Sigmoid colon (tissue), 6 donors: ENCODE measurements at regions not wholly inside any gene's neighbourhood (a gene's known extent, or its start where the extent isn't known, plus 50 kb on each side); places are given as distances from the start of the nearest gene placed in this dataset.
"Not testable (repeated sequence)": the region's sequence is repeated elsewhere in the genome, so short reads cannot be mapped to it uniquely, and the experiment has no call there.

Experiments
- DNase-seq: peaks from one replicate; pipeline ENCODE4 v3.0.0-alpha.2; 2019
- H3K27ac ChIP-seq, 4 donors: fragments of 200-600 bp; sonication (generic); one replicate each; pipeline ENCODE4 v1.5.1; 2016 to 2019; ENCODE audit warnings: mild to moderate bottlenecking in 1 of 4
- H3K27me3 ChIP-seq, 3 donors: fragments of 200-600 bp; sonication (generic); one replicate each; pipeline ENCODE4 v1.5.1; 2019; ENCODE audit warnings: mild to moderate bottlenecking in 1 of 3
- H3K36me3 ChIP-seq, 4 donors: fragments of 200-600 bp; sonication (generic); one replicate each; pipeline ENCODE4 v1.5.1; 2016 to 2019
- H3K4me1 ChIP-seq, 4 donors: fragments of 200-600 bp; sonication (generic); one replicate each; pipeline ENCODE4 v1.5.1; 2017 to 2019
- H3K4me3 ChIP-seq, 4 donors: fragments of 200-600 bp; sonication (generic); one replicate each; pipeline ENCODE4 v1.5.1; 2017 to 2019; ENCODE audit warnings: mild to moderate bottlenecking in 2 of 4, moderate library complexity in 1 of 4
- H3K9me3 ChIP-seq, 4 donors: fragments of 200-600 bp in 3 of 4; sonication (generic) in 3 of 4; one replicate each; pipeline versions ENCODE4 v1.5.1 to v1.6.1; 2013 to 2019
- CTCF ChIP-seq, 4 experiments: fragments of 450-650 bp in 3 of 4; fragments of 200-600 bp in 1 of 4; IDR thresholded peaks; one replicate each; pipeline ENCODE4 v1.5.1; 2016 to 2019; ENCODE audit warnings: antibody characterized with exemption in 4 of 4, mild to moderate bottlenecking in 3 of 4, moderate library complexity in 2 of 4
- EP300 ChIP-seq, 4 donors: sonication (generic); formaldehyde crosslinking; IDR thresholded peaks; one replicate each; pipeline ENCODE4 v1.6.1; 2017; ENCODE audit warnings: antibody characterized with exemption in 4 of 4
- POLR2A ChIP-seq, 2 donors: fragments of 450-650 bp; IDR thresholded peaks; one replicate each; pipeline ENCODE4 v1.6.1; 2016; ENCODE audit warnings: antibody characterized with exemption in 2 of 2, mild to moderate bottlenecking in 2 of 2, moderate library complexity in 2 of 2
- POLR2AphosphoS5 ChIP-seq, 4 donors: sonication (generic); formaldehyde crosslinking; IDR thresholded peaks; one replicate each; pipeline ENCODE4 v1.6.1; 2017; ENCODE audit warnings: antibody characterized with exemption in 4 of 4
- WGBS, 2 donors: extraction: QIAGEN DNeasy Blood & Tissue Kit; methylation state at CpG; one replicate each; pipeline ENCODE4 v1.1.7; 2013; 5-methylcytosine and 5-hydroxymethylcytosine counted together
- intact Hi-C: fragments of 100-400 bp; cut with DNase I; formaldehyde crosslinking; loops from one replicate; pipeline ENCODE4 v1.15.1; 2023
- donor health status: healthy with polysubstance abuse.
- donor health status: healthy.

GRCh38 chr12:40172879-40173278, 51.9 kb upstream of the LRRK2 start:
- H3K36me3 ChIP-seq = no peaks in the 10 kb centered on the region
- TF ChIP-seq EP300 (IDR thresholded peaks at IDR 0.05) (no peak), CTCF (IDR thresholded peaks at IDR 0.05) (no peak), POLR2A (IDR thresholded peaks at IDR 0.05) (no peak), POLR2AphosphoS5 (IDR thresholded peaks at IDR 0.05) (no peak)
- WGBS, 2 donors = 35 to 73% methylated on average over 2 of the region's 2 CpGs
- no peak for DNase-seq
- no peaks in the 10 kb centered on the region for H3K4me1 ChIP-seq
- no peaks in the 10 kb centered on the region for H3K27me3 ChIP-seq
- H3K4me3 ChIP-seq = no peak overlapping the region
- intact Hi-C loops = no loop called here
- H3K9me3 ChIP-seq = no peaks in the 10 kb centered on the region
- H3K27ac ChIP-seq = no peak overlapping the region

GRCh38 chr12:40171501-40171900, 53.3 kb upstream of the LRRK2 start:
- Histone ChIP-seq H3K4me3 (no peak overlapping the region), H3K27ac (no peak overlapping the region), H3K36me3 (no peaks in the 10 kb centered on the region), H3K27me3 (no peaks in the 10 kb centered on the region), H3K4me1 (no peaks in the 10 kb centered on the region), H3K9me3 (no peaks in the 10 kb centered on the region)
- no peak for TF ChIP-seq POLR2AphosphoS5 (IDR thresholded peaks at IDR 0.05)
- no peak for TF ChIP-seq CTCF (IDR thresholded peaks at IDR 0.05)
- no peak for TF ChIP-seq EP300 (IDR thresholded peaks at IDR 0.05)
- no peak for TF ChIP-seq POLR2A (IDR thresholded peaks at IDR 0.05)
- 86 to 87% methylated on average over 1 of the region's 1 CpG for WGBS, 2 donors
- intact Hi-C loops = no loop called here
- no peak for DNase-seq

- Histone ChIP-seq H3K36me3 (no peaks in the 10 kb centered on the region), H3K27me3 (no peaks in the 10 kb centered on the region), H3K4me1 (no peaks in the 10 kb centered on the region), H3K27ac (no peak overlapping the region), H3K4me3 (no peak overlapping the region), H3K9me3 (no peaks in the 10 kb centered on the region)
- WGBS, 2 donors = 73 to 85% methylated on average over 1 of the region's 1 CpG
- intact Hi-C loops = no loop called here
- DNase-seq = no peak
- TF ChIP-seq CTCF (IDR thresholded peaks at IDR 0.05) = no peak
- no peak for TF ChIP-seq POLR2A (IDR thresholded peaks at IDR 0.05)
- TF ChIP-seq POLR2AphosphoS5 (IDR thresholded peaks at IDR 0.05) = no peak
- no peak for TF ChIP-seq EP300 (IDR thresholded peaks at IDR 0.05)
Observed at GRCh38 chr12:40171066-40171465, 53.7 kb upstream of the LRRK2 start.

- TF ChIP-seq POLR2A (IDR thresholded peaks at IDR 0.05) (no peak), EP300 (IDR thresholded peaks at IDR 0.05) (no peak), CTCF (IDR thresholded peaks at IDR 0.05) (no peak), POLR2AphosphoS5 (IDR thresholded peaks at IDR 0.05) (no peak)
- intact Hi-C loops = no loop called here
- no peaks in the 10 kb centered on the region for H3K27me3 ChIP-seq
- H3K27ac ChIP-seq = no peak overlapping the region
- DNase-seq = no peak
- no peaks in the 10 kb centered on the region for H3K4me1 ChIP-seq
- WGBS, 2 donors = 67 to 77% methylated on average over 5 of the region's 5 CpGs
- no peaks in the 10 kb centered on the region for H3K36me3 ChIP-seq
- no peak overlapping the region for H3K4me3 ChIP-seq
- no peaks in the 10 kb centered on the region for H3K9me3 ChIP-seq
Observed at GRCh38 chr12:40170593-40170992, 54.2 kb upstream of the LRRK2 start.

- no peak for TF ChIP-seq POLR2A (IDR thresholded peaks at IDR 0.05)
- no peak for TF ChIP-seq EP300 (IDR thresholded peaks at IDR 0.05)
- TF ChIP-seq POLR2AphosphoS5 (IDR thresholded peaks at IDR 0.05) = no peak
- no peak for TF ChIP-seq CTCF (IDR thresholded peaks at IDR 0.05)
- no peaks in the 10 kb centered on the region for H3K4me1 ChIP-seq
- no peaks in the 10 kb centered on the region for H3K9me3 ChIP-seq
- 17 to 22% methylated on average over 2 of the region's 2 CpGs for WGBS, 2 donors
- H3K27ac ChIP-seq = no peak overlapping the region
- intact Hi-C loops = no loop called here
- H3K27me3 ChIP-seq = no peaks in the 10 kb centered on the region
- H3K4me3 ChIP-seq = no peak overlapping the region
- H3K36me3 ChIP-seq = no peaks in the 10 kb centered on the region
- no peak for DNase-seq
Observed at GRCh38 chr12:40168868-40169267, 55.9 kb upstream of the LRRK2 start.

- WGBS, 2 donors = 79 to 87% methylated on average over 3 of the region's 3 CpGs
- H3K27ac ChIP-seq, intact Hi-C loops, H3K9me3 ChIP-seq, H3K27me3 ChIP-seq, DNase-seq, H3K4me1 ChIP-seq, H3K4me3 ChIP-seq, H3K36me3 ChIP-seq: not testable (repeated sequence)
Observed at GRCh38 chr12:40168419-40168818, 56.4 kb upstream of the LRRK2 start.
